Uterus (tissue), 3 donors: ENCODE measurements at regions not wholly inside any gene's neighbourhood (a gene's known extent, or its start where the extent isn't known, plus 50 kb on each side); places are given as distances from the start of the nearest gene placed in this dataset.

Source experiments
- DNase-seq, 2 donors: peaks; one replicate each; pipeline ENCODE4 v3.0.0-alpha.2; 2019 to 2020
- H3K27ac ChIP-seq, 2 donors: fragments of 200-600 bp; sonication (generic); 1 replicate in 1 of 2; 2 replicates in 1 of 2; pipeline ENCODE4 v1.5.1; 2016 to 2018
- H3K27me3 ChIP-seq, 2 donors: fragments of 200-600 bp; sonication (generic); one replicate each; pipeline ENCODE4 v1.5.1; 2018 to 2019; ENCODE audit warnings: control low read depth in 1 of 2
- H3K36me3 ChIP-seq, 2 donors: fragments of 200-600 bp; sonication (generic); one replicate each; pipeline ENCODE4 v1.5.1; 2019; ENCODE audit warnings: control low read depth in 1 of 2
- H3K4me1 ChIP-seq, 2 donors: fragments of 200-600 bp; sonication (generic); one replicate each; pipeline ENCODE4 v1.5.1; 2018 to 2019; ENCODE audit warnings: control low read depth in 1 of 2
- H3K4me3 ChIP-seq, 2 donors: fragments of 200-600 bp; sonication (generic); 1 replicate in 1 of 2; 2 replicates in 1 of 2; pipeline ENCODE4 v1.5.1; 2018 to 2019; ENCODE audit warnings: mild to moderate bottlenecking in 1 of 2
- H3K9me3 ChIP-seq, 2 donors: fragments of 200-600 bp; sonication (generic); one replicate each; pipeline ENCODE4 v1.5.1; 2019; ENCODE audit warnings: control low read depth in 1 of 2
- CTCF ChIP-seq, 4 experiments: fragments of 200-600 bp in 2 of 4; fragments of 450-650 bp in 2 of 4; sonication (generic) in 2 of 4; IDR thresholded peaks; one replicate each; pipeline ENCODE4 v1.5.1; 2016 to 2019; ENCODE audit warnings: antibody characterized with exemption in 4 of 4, mild to moderate bottlenecking in 2 of 4, moderate library complexity in 1 of 4
- POLR2A ChIP-seq, 2 donors: fragments of 450-650 bp; IDR thresholded peaks; one replicate each; pipeline ENCODE4 v1.6.1; 2016; ENCODE audit warnings: antibody characterized with exemption in 2 of 2, mild to moderate bottlenecking in 1 of 2, moderate library complexity in 1 of 2
- intact Hi-C: fragments of 100-400 bp; cut with DNase I; formaldehyde crosslinking; loops from one replicate; pipeline ENCODE4 v1.15.1; 2023; ENCODE audit warnings: low total_unique reads
- donor health status: DM: yes; HTN: yes; CAD: no.

GRCh38 chr5:23451156-23451555 is 56.3 kb upstream of the PRDM9 start:
- Histone ChIP-seq H3K27me3 (no peaks in the 10 kb centered on the region), H3K4me1 (no peaks in the 10 kb centered on the region), H3K27ac (no peak overlapping the region), H3K4me3 (no peak overlapping the region), H3K9me3 (no peaks in the 10 kb centered on the region), H3K36me3 (no peaks in the 10 kb centered on the region)
- TF ChIP-seq POLR2A (IDR thresholded peaks at IDR 0.05) (no peak), CTCF (IDR thresholded peaks at IDR 0.05) (no peak)
- DNase-seq, result no peak
- intact Hi-C loops, result no loop called here

- intact Hi-C loops, result no loop called here
These were observed 57.2 kb upstream of the PRDM9 start for GRCh38 chr5:23450187-23450586.

GRCh38 chr5:23448627-23449026 is 58.8 kb upstream of the PRDM9 start:
- DNase-seq, result no peak
- no peaks in the 10 kb centered on the region for H3K9me3 ChIP-seq
- H3K4me3 ChIP-seq, result no peak overlapping the region
- no peaks in the 10 kb centered on the region for H3K27me3 ChIP-seq
- no peaks in the 10 kb centered on the region for H3K36me3 ChIP-seq
- TF ChIP-seq CTCF (IDR thresholded peaks at IDR 0.05), result no peak
- no peak for TF ChIP-seq POLR2A (IDR thresholded peaks at IDR 0.05)
- H3K27ac ChIP-seq, result no peak overlapping the region
- intact Hi-C loops, result no loop called here
- no peaks in the 10 kb centered on the region for H3K4me1 ChIP-seq

More at GRCh38 chr5:23450187-23450586, 57.2 kb upstream of the PRDM9 start:
- Histone ChIP-seq H3K36me3 (no peaks in the 10 kb centered on the region), H3K4me1 (no peaks in the 10 kb centered on the region), H3K4me3 (no peak overlapping the region), H3K27ac (no peak overlapping the region), H3K9me3 (no peaks in the 10 kb centered on the region), H3K27me3 (no peaks in the 10 kb centered on the region)
- DNase-seq, result no peak
- TF ChIP-seq POLR2A (IDR thresholded peaks at IDR 0.05) (no peak), CTCF (IDR thresholded peaks at IDR 0.05) (no peak)

- H3K9me3 ChIP-seq, result no peaks in the 10 kb centered on the region
- intact Hi-C loops, result no loop called here
- no peak overlapping the region for H3K27ac ChIP-seq
- H3K4me1 ChIP-seq, result no peaks in the 10 kb centered on the region
- H3K36me3 ChIP-seq, result no peaks in the 10 kb centered on the region
- TF ChIP-seq CTCF (IDR thresholded peaks at IDR 0.05), result no peak
- TF ChIP-seq POLR2A (IDR thresholded peaks at IDR 0.05), result no peak
- H3K4me3 ChIP-seq, result no peak overlapping the region
- no peak for DNase-seq
- no peaks in the 10 kb centered on the region for H3K27me3 ChIP-seq
These were observed 61.0 kb upstream of the PRDM9 start for GRCh38 chr5:23446424-23446823.

DNA sequence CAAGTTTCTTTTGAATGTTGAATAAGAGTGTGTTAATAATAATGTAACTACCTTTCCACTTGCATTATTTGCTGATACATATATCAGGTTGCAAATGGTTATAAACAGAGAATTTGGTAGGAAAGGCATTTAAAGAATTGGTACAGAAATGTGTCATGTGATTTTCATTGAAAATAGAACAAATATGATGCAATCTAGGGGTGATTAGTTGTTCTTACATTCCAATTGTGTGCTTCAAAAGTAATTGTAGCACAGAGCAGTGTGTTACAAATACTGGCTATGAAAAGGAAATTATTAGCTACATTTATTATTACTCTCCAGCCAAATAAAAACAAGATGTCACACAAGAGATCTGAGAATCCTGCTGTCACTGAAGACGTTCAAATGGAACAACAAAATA is 61.8 kb upstream of the PRDM9 start:
- no peaks in the 10 kb centered on the region for H3K27me3 ChIP-seq
- no peaks in the 10 kb centered on the region for H3K9me3 ChIP-seq
- intact Hi-C loops, result no loop called here
- H3K4me1 ChIP-seq, result no peaks in the 10 kb centered on the region
- no peak for TF ChIP-seq POLR2A (IDR thresholded peaks at IDR 0.05)
- no peak for TF ChIP-seq CTCF (IDR thresholded peaks at IDR 0.05)
- no peak overlapping the region for H3K4me3 ChIP-seq
- no peaks in the 10 kb centered on the region for H3K36me3 ChIP-seq
- no peak for DNase-seq
- H3K27ac ChIP-seq, result no peak overlapping the region
